ENCODE measurements at regions not wholly inside any gene's neighbourhood (a gene's known extent, or its start where the extent isn't known, plus 50 kb on each side); places are given as distances from the start of the nearest gene placed in this dataset.

- DNase-seq (ENCODE audit: low read depth, low spot score) = no peak
- TF ChIP-seq CTCF (conservative IDR thresholded peaks at IDR 0.05) = no peak
- no peak overlapping the region for H3K4me3 Mint-ChIP-seq
- no peak overlapping the region for H3K27ac Mint-ChIP-seq (ENCODE audit: unreplicated experiment)
- H3K9me3 Mint-ChIP-seq = no peaks in the 10 kb centered on the region
- H3K4me1 Mint-ChIP-seq = no peaks in the 10 kb centered on the region
- H3K36me3 Mint-ChIP-seq (ENCODE audit: low read depth) = no peaks in the 10 kb centered on the region
- peaks cover 26% of the 10 kb centered on the region for H3K27me3 Mint-ChIP-seq (ENCODE audit: low read depth)
These were observed 231.8 kb downstream of the SOD2 start for GRCh38 chr6:159461266-159461665.

GRCh38 chr6:159460476-159460875, 232.6 kb downstream of the SOD2 start:
- H3K4me3 Mint-ChIP-seq = no peak overlapping the region
- DNase-seq (ENCODE audit: low read depth, low spot score) = no peak
- no peaks in the 10 kb centered on the region for H3K9me3 Mint-ChIP-seq
- no peaks in the 10 kb centered on the region for H3K36me3 Mint-ChIP-seq (ENCODE audit: low read depth)
- peaks cover 24% of the 10 kb centered on the region for H3K27me3 Mint-ChIP-seq (ENCODE audit: low read depth)
- TF ChIP-seq CTCF (conservative IDR thresholded peaks at IDR 0.05) = no peak
- no peaks in the 10 kb centered on the region for H3K4me1 Mint-ChIP-seq
- no peak overlapping the region for H3K27ac Mint-ChIP-seq (ENCODE audit: unreplicated experiment)

- Mint-ChIP-seq H3K4me1 (no peaks in the 10 kb centered on the region), H3K36me3 (ENCODE audit: low read depth) (no peaks in the 10 kb centered on the region), H3K27ac (ENCODE audit: unreplicated experiment) (no peak overlapping the region), H3K9me3 (peaks cover 3% of the 10 kb centered on the region), H3K4me3 (no peak overlapping the region), H3K27me3 (ENCODE audit: low read depth) (peaks cover 20% of the 10 kb centered on the region)
- DNase-seq (ENCODE audit: low read depth, low spot score) = no peak
- no peak for TF ChIP-seq CTCF (conservative IDR thresholded peaks at IDR 0.05)
These were observed 236.7 kb downstream of the SOD2 start for GRCh38 chr6:159456349-159456748.

GRCh38 chr6:159455700-159456274, 237.3 kb downstream of the SOD2 start:
- Mint-ChIP-seq H3K27ac (ENCODE audit: unreplicated experiment) (no peak overlapping the region), H3K27me3 (ENCODE audit: low read depth) (peaks cover 14% of the 10 kb centered on the region), H3K4me3 (no peak overlapping the region), H3K9me3 (peaks cover 3% of the 10 kb centered on the region), H3K36me3 (ENCODE audit: low read depth) (no peaks in the 10 kb centered on the region), H3K4me1 (no peaks in the 10 kb centered on the region)
- TF ChIP-seq CTCF (conservative IDR thresholded peaks at IDR 0.05) = no peak
- DNase-seq (ENCODE audit: low read depth, low spot score) = no peak

- H3K36me3 Mint-ChIP-seq (ENCODE audit: low read depth) = no peaks in the 10 kb centered on the region
- no peak overlapping the region for H3K4me3 Mint-ChIP-seq
- DNase-seq (ENCODE audit: low read depth, low spot score) = no peak
- H3K4me1 Mint-ChIP-seq = no peaks in the 10 kb centered on the region
- no peak overlapping the region for H3K27ac Mint-ChIP-seq (ENCODE audit: unreplicated experiment)
- H3K27me3 Mint-ChIP-seq (ENCODE audit: low read depth) = peaks cover 34% of the 10 kb centered on the region
- no peak for TF ChIP-seq CTCF (conservative IDR thresholded peaks at IDR 0.05)
- H3K9me3 Mint-ChIP-seq = peaks cover 3% of the 10 kb centered on the region
These were observed 242.1 kb downstream of the SOD2 start for GRCh38 chr6:159450815-159451465.

Measured in neural crest cell (in vitro differentiated cells).